ENCODE measurements at regions not wholly inside any gene's neighbourhood (a gene's known extent, or its start where the extent isn't known, plus 50 kb on each side); places are given as distances from the start of the nearest gene placed in this dataset.

DNA sequence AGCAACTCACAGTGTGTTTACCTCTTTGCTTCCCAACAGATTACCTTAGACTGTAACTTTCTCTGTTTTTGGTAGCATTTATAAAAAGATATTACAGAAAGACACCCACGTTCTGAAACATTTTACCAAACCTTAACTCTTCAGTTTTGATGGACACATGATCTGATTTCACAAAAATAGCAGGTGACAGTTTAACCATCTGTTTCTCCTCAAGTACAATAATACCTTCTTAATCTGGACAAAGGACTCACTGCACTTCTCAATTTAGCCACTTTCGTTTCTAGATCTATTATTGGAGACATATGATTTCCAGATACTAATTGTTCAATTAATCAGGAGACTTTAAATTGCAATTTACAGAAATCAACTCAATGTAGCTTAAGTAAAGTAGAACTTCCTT lies 703.8 kb upstream of the KIF2B start:
- Histone ChIP-seq H3K4me1 (ENCODE audit: control insufficient read depth in 2 of 3, insufficient read depth in 2 of 3, low read depth in 1 of 3, low read length in 3 of 3) (no peaks in the 10 kb centered on the region), H3K4me3 (ENCODE audit: low read length in 3 of 3) (no peak overlapping the region), H3K9ac (ENCODE audit: low read length in 3 of 3) (no peak overlapping the region), H3K36me3 (ENCODE audit: control insufficient read depth in 2 of 3, insufficient read depth in 3 of 3, low read length in 3 of 3) (no peaks in the 10 kb centered on the region), H3K9me3 (ENCODE audit: control insufficient read depth in 2 of 3, insufficient read depth in 1 of 3, low read length in 3 of 3) (no peaks in the 10 kb centered on the region), H3K27ac (ENCODE audit: low read depth in 2 of 2, low read length in 2 of 2) (no peak overlapping the region), H3K27me3 (ENCODE audit: control insufficient read depth, insufficient read depth, low read length) (no peaks in the 10 kb centered on the region)
- no peak for DNase-seq
- no peak for TF ChIP-seq CTCF (IDR thresholded peaks at IDR 0.05; ENCODE audit: borderline replicate concordance, extremely low read depth, insufficient read depth)
- FAIRE-seq = no peak
- intact Hi-C loops (cut with DNase I) = no loop called here

DNA sequence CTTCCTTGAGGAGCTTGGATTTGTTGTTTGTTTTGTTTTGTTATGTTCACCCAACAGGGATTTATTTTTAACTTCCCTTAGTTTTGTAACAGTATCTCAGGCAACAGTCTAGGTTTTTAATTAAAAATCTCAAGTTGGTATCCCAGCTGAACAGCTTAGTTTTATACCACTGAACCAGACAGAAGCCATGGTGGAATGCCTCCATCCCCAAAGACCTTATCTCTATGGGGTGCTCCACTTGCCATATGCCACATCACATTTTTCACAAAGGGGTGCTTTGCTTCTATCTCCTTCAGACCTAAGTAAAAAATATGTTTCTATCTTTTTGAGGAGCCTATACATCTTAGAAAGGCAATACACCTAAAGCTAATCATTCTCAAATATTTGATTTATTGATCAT lies 715.8 kb upstream of the KIF2B start:
- intact Hi-C loops (cut with DNase I) = no loop called here
- Histone ChIP-seq H3K27me3 (ENCODE audit: control insufficient read depth, insufficient read depth, low read length) (no peaks in the 10 kb centered on the region), H3K27ac (ENCODE audit: low read depth in 2 of 2, low read length in 2 of 2) (no peak overlapping the region), H3K4me1 (ENCODE audit: control insufficient read depth in 2 of 3, insufficient read depth in 2 of 3, low read depth in 1 of 3, low read length in 3 of 3) (no peaks in the 10 kb centered on the region), H3K9ac (ENCODE audit: low read length in 3 of 3) (no peak overlapping the region), H3K9me3 (ENCODE audit: control insufficient read depth in 2 of 3, insufficient read depth in 1 of 3, low read length in 3 of 3) (no peaks in the 10 kb centered on the region), H3K36me3 (ENCODE audit: control insufficient read depth in 2 of 3, insufficient read depth in 3 of 3, low read length in 3 of 3) (no peaks in the 10 kb centered on the region), H3K4me3 (ENCODE audit: low read length in 3 of 3) (no peak overlapping the region)
- FAIRE-seq (no peak), DNase-seq (no peak)
- no peak for TF ChIP-seq CTCF (IDR thresholded peaks at IDR 0.05; ENCODE audit: borderline replicate concordance, extremely low read depth, insufficient read depth)

DNA sequence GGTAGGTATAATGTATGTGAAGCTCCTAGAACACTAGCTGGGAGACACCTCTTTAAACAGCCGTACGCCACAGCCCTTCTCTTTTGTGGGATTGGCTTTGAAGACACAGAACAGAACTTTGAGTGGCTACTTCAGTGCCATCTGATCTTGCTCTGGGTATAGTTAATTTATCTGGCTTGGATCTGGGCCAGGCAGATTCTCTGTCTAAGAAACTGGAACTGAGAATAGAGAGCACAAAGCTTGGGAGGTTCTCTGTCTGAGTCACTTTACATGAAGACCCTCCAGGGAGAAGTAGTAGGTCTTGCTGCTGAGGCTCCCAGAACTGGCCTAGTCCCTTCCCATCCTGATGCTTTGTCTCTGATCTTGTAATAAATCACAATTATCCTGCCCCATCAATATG lies 721.0 kb upstream of the KIF2B start:
- FAIRE-seq (no peak), DNase-seq (no peak)
- intact Hi-C loops (cut with DNase I) = no loop called here

More for the DNA sequence above, 721.0 kb upstream of the KIF2B start:
- Histone ChIP-seq H3K9ac (ENCODE audit: low read length in 3 of 3) (no peak overlapping the region), H3K4me3 (ENCODE audit: low read length in 3 of 3) (no peak overlapping the region), H3K27me3 (ENCODE audit: control insufficient read depth, insufficient read depth, low read length) (no peaks in the 10 kb centered on the region), H3K9me3 (ENCODE audit: control insufficient read depth in 2 of 3, insufficient read depth in 1 of 3, low read length in 3 of 3) (no peaks in the 10 kb centered on the region), H3K27ac (ENCODE audit: low read depth in 2 of 2, low read length in 2 of 2) (no peak overlapping the region), H3K4me1 (ENCODE audit: control insufficient read depth in 2 of 3, insufficient read depth in 2 of 3, low read depth in 1 of 3, low read length in 3 of 3) (no peaks in the 10 kb centered on the region), H3K36me3 (ENCODE audit: control insufficient read depth in 2 of 3, insufficient read depth in 3 of 3, low read length in 3 of 3) (no peaks in the 10 kb centered on the region)
- TF ChIP-seq CTCF (IDR thresholded peaks at IDR 0.05; ENCODE audit: borderline replicate concordance, extremely low read depth, insufficient read depth) = no peak

Data from kidney (tissue), 13 donors.